Glutamatergic neuron (in vitro differentiated cells): ENCODE measurements at regions not wholly inside any gene's neighbourhood (a gene's known extent, or its start where the extent isn't known, plus 50 kb on each side); places are given as distances from the start of the nearest gene placed in this dataset.

Experiments
- DNase-seq: peaks from one replicate; pipeline ENCODE4 v3.0.0; 2022
- H3K27ac Mint-ChIP-seq: one replicate; pipeline ENCODE4 v1.8.0; 2020; ENCODE audit warnings: mild to moderate bottlenecking, mixed read lengths, inconsistent platforms; ENCODE audit not compliant: unreplicated experiment
- H3K27me3 Mint-ChIP-seq: one replicate; pipeline ENCODE4 v1.8.0; 2020; ENCODE audit warnings: mild to moderate bottlenecking, moderate library complexity, mixed read lengths, inconsistent platforms; ENCODE audit not compliant: unreplicated experiment
- H3K36me3 Mint-ChIP-seq: one replicate; pipeline ENCODE4 v1.8.0; 2020; ENCODE audit warnings: mild to moderate bottlenecking, mixed read lengths, inconsistent platforms; ENCODE audit not compliant: unreplicated experiment
- H3K4me1 Mint-ChIP-seq: one replicate; pipeline ENCODE4 v1.8.0; 2020; ENCODE audit warnings: mild to moderate bottlenecking, low read depth, mixed read lengths, inconsistent platforms; ENCODE audit not compliant: unreplicated experiment
- H3K4me3 Mint-ChIP-seq: one replicate; pipeline ENCODE4 v1.8.0; 2020; ENCODE audit warnings: mild to moderate bottlenecking, mixed read lengths, inconsistent platforms; ENCODE audit not compliant: unreplicated experiment
- H3K9me3 Mint-ChIP-seq: one replicate; pipeline ENCODE4 v1.8.0; 2020; ENCODE audit warnings: mild to moderate bottlenecking, moderate library complexity, mixed read lengths, inconsistent platforms; ENCODE audit not compliant: unreplicated experiment
- TF ChIP-seq, protein P1 (sequence below): fragments of 200-600 bp; sonication (generic); IDR thresholded peaks from one replicate; pipeline ENCODE4 v1.5.0; 2021; ENCODE audit not compliant: partially characterized antibody, unreplicated experiment

DNA sequence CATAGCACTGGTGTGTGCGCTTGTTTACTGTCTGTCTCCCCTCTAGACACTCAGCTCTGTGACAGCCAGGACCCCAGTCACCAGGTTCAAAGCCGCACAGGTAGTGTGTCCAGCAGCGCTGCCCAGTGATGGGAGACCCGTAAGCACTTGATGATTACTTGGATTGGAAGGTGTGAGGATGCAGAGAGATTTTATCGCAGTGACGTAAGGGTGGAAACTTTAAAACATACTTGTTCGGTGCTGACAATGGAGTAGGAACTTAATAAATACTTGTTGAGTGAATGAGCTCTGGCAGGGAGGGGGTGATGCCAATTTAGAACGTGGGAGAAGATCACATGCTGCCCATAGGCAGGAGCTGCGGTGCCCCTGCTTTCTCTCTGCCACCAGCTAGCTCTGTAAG, 99.2 kb upstream of the PITX1 start:
- no peaks in the 10 kb centered on the region for H3K36me3 Mint-ChIP-seq
- H3K27me3 Mint-ChIP-seq: peaks cover 8% of the 10 kb centered on the region
- H3K4me3 Mint-ChIP-seq: no peak overlapping the region
- peaks cover 5% of the 10 kb centered on the region for H3K4me1 Mint-ChIP-seq
- TF ChIP-seq, protein P1, sequence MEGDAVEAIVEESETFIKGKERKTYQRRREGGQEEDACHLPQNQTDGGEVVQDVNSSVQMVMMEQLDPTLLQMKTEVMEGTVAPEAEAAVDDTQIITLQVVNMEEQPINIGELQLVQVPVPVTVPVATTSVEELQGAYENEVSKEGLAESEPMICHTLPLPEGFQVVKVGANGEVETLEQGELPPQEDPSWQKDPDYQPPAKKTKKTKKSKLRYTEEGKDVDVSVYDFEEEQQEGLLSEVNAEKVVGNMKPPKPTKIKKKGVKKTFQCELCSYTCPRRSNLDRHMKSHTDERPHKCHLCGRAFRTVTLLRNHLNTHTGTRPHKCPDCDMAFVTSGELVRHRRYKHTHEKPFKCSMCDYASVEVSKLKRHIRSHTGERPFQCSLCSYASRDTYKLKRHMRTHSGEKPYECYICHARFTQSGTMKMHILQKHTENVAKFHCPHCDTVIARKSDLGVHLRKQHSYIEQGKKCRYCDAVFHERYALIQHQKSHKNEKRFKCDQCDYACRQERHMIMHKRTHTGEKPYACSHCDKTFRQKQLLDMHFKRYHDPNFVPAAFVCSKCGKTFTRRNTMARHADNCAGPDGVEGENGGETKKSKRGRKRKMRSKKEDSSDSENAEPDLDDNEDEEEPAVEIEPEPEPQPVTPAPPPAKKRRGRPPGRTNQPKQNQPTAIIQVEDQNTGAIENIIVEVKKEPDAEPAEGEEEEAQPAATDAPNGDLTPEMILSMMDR: no peak
- no peak for DNase-seq
- H3K27ac Mint-ChIP-seq: no peak overlapping the region
- H3K9me3 Mint-ChIP-seq: no peaks in the 10 kb centered on the region

DNA sequence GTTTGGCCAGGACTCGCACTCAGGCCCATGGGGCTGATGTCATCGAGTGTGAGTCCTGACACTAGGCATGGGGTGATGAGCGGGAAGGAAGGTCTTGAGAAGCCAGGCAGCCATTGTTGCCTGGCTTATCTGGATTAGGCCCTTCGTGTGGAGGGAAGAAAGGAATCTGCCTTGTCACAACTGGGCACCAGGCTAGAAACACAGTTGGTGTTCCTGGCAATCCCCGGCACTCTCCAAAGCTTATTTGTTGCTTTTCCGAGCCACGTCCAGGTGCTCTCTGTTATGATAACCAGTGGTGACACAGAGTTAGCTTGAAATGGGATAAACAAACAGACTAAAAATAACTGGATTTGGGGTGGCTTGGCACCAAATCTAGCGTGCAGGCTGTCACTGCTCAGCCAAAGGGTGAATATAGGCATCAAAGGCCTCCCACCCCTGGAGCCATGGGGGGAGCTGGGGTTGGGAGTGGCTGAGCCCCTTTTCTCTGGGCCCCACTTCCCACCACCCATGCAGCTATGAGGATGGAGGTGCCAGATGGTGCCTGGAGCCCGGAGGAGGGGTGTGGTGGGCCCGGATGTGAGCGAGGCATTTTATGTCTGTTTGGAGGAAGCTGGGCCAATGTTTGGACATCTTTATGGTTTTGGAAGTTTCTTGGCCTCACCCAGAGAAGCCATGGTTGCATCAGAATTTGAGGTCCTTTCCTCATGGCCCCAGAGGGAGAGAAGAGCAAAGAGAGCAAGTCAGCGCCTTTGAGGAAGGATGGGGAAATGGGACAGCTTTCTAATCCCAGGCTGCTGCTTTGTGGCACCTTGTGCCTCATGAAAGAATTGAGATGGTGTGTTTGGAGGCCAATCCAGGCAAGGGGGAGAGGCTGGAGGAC, 98.0 kb upstream of the PITX1 start:
- Mint-ChIP-seq H3K4me3 (no peak overlapping the region), H3K27me3 (peaks cover 8% of the 10 kb centered on the region), H3K36me3 (no peaks in the 10 kb centered on the region), H3K4me1 (peaks cover 5% of the 10 kb centered on the region), H3K9me3 (no peaks in the 10 kb centered on the region), H3K27ac (no peak overlapping the region)
- TF ChIP-seq, protein P1: no peak
- no peak for DNase-seq

DNA sequence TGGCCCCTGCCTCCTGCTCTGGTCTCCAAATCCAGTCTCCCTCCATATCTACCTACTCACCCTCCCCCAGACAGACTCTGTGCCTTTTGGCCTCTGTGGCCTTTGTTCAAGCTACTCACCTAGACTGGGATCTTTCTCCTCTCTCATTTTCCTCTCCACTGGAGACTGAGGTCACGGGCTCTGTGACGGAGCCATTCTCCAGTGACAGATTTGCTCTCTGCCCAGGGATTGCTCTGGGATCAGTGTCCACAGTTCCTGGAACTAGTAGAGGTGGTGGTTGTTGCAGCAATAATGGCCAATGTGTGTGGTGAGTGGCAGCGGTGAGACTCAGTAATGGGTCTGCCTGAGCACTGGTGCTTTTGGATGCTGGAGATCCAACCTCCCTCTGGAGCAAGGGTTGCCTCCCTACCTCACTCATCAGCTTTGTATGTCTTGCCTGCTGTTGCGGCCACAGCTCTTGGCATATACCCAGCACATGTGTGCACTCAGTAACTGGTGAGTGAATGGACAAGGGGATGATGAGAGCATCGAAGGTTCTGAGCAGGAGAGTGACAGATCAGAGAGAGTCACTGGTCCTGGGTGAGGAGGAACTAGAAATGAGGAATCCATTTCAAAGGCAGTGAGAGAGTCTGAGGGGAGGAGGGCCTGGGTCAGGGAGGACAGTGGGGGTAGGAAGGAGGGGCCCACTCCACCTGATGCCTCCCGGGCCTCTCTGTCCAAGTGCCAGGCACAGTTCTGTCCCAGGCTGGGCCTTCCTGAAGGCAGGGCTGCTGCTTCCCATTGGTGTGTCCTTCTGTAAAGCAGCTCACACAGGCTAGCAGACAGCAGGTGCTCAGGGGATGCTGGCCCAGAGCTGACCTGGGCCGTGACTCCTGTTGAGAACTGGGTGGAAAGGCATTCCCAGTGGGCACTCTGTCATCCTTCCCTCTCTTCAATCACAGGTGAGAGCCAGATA, 96.5 kb upstream of the PITX1 start:
- TF ChIP-seq, protein P1: no peak
- Mint-ChIP-seq H3K9me3 (no peaks in the 10 kb centered on the region), H3K27ac (no peak overlapping the region), H3K4me3 (no peak overlapping the region), H3K27me3 (peaks cover 3% of the 10 kb centered on the region), H3K36me3 (no peaks in the 10 kb centered on the region), H3K4me1 (peaks cover 2% of the 10 kb centered on the region)
- no peak for DNase-seq

DNA sequence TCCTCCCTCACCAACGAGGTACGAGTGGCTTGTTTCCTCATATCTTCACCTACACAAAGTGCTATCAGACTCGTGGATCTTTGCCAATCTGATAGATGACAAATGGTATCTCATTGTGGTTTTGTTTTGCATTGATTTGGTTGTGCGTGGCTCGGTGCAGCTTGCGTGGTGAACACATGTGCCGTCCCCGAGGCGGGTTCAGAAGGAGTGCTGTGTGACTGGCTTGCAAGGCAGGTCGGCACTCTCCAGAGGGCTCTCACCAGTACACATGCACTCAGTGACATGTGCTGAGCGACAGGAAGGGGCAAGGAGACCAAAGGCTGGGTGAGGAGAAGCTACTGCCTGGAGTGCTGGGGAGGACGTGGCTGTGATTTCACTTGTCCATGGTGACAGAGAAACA, 95.3 kb upstream of the PITX1 start:
- TF ChIP-seq, protein P1: no peak
- H3K27me3 Mint-ChIP-seq: peaks cover 2% of the 10 kb centered on the region

DNA sequence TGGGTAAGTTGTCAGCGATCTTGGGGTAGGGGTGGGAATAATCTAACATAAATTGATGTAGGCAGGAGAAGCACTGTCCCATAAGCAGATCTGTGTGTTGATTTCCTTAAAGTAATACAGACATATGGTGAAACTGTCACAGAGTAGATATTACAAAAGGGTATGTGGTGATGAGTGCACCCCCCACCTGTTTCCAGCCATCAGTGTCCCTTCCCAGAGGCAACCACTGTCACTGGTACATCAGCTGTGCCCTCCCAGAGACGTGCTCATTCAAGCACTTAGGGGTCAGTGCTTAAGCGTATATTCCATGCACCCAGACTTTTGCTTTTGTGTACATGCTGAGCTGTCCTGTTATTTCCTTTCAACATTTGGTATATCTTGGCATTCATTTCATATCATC, 94.3 kb upstream of the PITX1 start:
- Mint-ChIP-seq H3K4me1 (peaks cover 2% of the 10 kb centered on the region), H3K36me3 (no peaks in the 10 kb centered on the region), H3K4me3 (no peak overlapping the region), H3K27me3 (peaks cover 2% of the 10 kb centered on the region), H3K9me3 (no peaks in the 10 kb centered on the region), H3K27ac (no peak overlapping the region)
- no peak for DNase-seq
- TF ChIP-seq, protein P1: no peak

More for the DNA sequence above, 95.3 kb upstream of the PITX1 start:
- Mint-ChIP-seq H3K36me3 (no peaks in the 10 kb centered on the region), H3K9me3 (no peaks in the 10 kb centered on the region), H3K27ac (peak overlapping the region; percentile 3), H3K4me1 (peaks cover 2% of the 10 kb centered on the region), H3K4me3 (no peak overlapping the region)
- no peak for DNase-seq
